Spinal cord (tissue), 9 donors: ENCODE measurements at regions not wholly inside any gene's neighbourhood (a gene's known extent, or its start where the extent isn't known, plus 50 kb on each side); places are given as distances from the start of the nearest gene placed in this dataset.

Experiments used
- DNase-seq, 6 donors: peaks; one replicate each; pipeline versions ENCODE4 v3.0.0 to v3.0.0-alpha.2; 2013 to 2015; ENCODE audit warnings: low spot score in 6 of 6, low read depth in 4 of 6
- H3K27ac ChIP-seq: one replicate; pipeline ENCODE4 v1.5.1; 2013; ENCODE audit warnings: low read depth, low read length, control low read depth
- H3K27me3 ChIP-seq: one replicate; pipeline ENCODE4 v1.6.1; 2013; ENCODE audit warnings: low read length; ENCODE audit not compliant: control insufficient read depth, insufficient read depth
- H3K36me3 ChIP-seq: one replicate; pipeline ENCODE4 v1.6.1; 2013; ENCODE audit warnings: low read length; ENCODE audit not compliant: control insufficient read depth, insufficient read depth
- H3K4me1 ChIP-seq: one replicate; pipeline ENCODE4 v1.6.1; 2013; ENCODE audit warnings: low read length; ENCODE audit not compliant: control insufficient read depth, insufficient read depth
- H3K4me3 ChIP-seq: one replicate; pipeline ENCODE4 v1.5.1; 2013; ENCODE audit warnings: low read depth, low read length, control low read depth
- H3K9me3 ChIP-seq: one replicate; pipeline ENCODE4 v1.6.1; 2013; ENCODE audit warnings: low read length; ENCODE audit not compliant: control insufficient read depth, insufficient read depth
- WGBS: methylation state at CpG from one replicate; pipeline ENCODE4 v1.1.5; 2013; ENCODE audit warnings: missing lambda C conversion rate; ENCODE audit not compliant: insufficient coverage; 5-methylcytosine and 5-hydroxymethylcytosine counted together
- donor health status: healthy.

- Histone ChIP-seq H3K27ac (no peak overlapping the region), H3K4me1 (no peaks in the 10 kb centered on the region), H3K27me3 (no peaks in the 10 kb centered on the region)
Observed at GRCh38 chr5:112685386-112685785, 52.3 kb upstream of the APC start.

GRCh38 chr5:112685931-112686330 lies 51.8 kb upstream of the APC start:
- H3K27me3 ChIP-seq = no peaks in the 10 kb centered on the region
- H3K4me1 ChIP-seq = no peaks in the 10 kb centered on the region
- H3K36me3 ChIP-seq = no peaks in the 10 kb centered on the region
- DNase-seq = peak in 2 of 6 donors; percentile 30 to 44
- H3K27ac ChIP-seq = no peak overlapping the region
- H3K4me3 ChIP-seq = no peak overlapping the region
- no peaks in the 10 kb centered on the region for H3K9me3 ChIP-seq
- WGBS = 86% methylated on average over 1 of the region's 2 CpGs

More at GRCh38 chr5:112685386-112685785, 52.3 kb upstream of the APC start:
- no peak for DNase-seq
- Histone ChIP-seq H3K36me3 (no peaks in the 10 kb centered on the region), H3K9me3 (no peaks in the 10 kb centered on the region), H3K4me3 (no peak overlapping the region)

GRCh38 chr5:112686675-112687074 lies 51.0 kb upstream of the APC start:
- no peaks in the 10 kb centered on the region for H3K36me3 ChIP-seq
- no peaks in the 10 kb centered on the region for H3K27me3 ChIP-seq
- H3K27ac ChIP-seq = no peak overlapping the region
- no peaks in the 10 kb centered on the region for H3K4me1 ChIP-seq
- no CpG with 5 or more reads among the region's 2 CpGs for WGBS
- H3K4me3 ChIP-seq = no peak overlapping the region
- no peaks in the 10 kb centered on the region for H3K9me3 ChIP-seq
- no peak for DNase-seq

- Histone ChIP-seq H3K27me3 (no peaks in the 10 kb centered on the region), H3K27ac (no peak overlapping the region), H3K4me1 (no peaks in the 10 kb centered on the region)
Observed at GRCh38 chr5:112687306-112687705, 50.4 kb upstream of the APC start.

More at GRCh38 chr5:112687306-112687705, 50.4 kb upstream of the APC start:
- no peaks in the 10 kb centered on the region for H3K9me3 ChIP-seq
- H3K36me3 ChIP-seq = no peaks in the 10 kb centered on the region
- DNase-seq = peak in 1 of 6 donors; percentile 28
- no peak overlapping the region for H3K4me3 ChIP-seq
